ENCODE measurements at regions not wholly inside any gene's neighbourhood (a gene's known extent, or its start where the extent isn't known, plus 50 kb on each side); places are given as distances from the start of the nearest gene placed in this dataset.

- H4K8ac ChIP-seq (ENCODE audit: low read depth in 2 of 2, low read length in 2 of 2), result no peak overlapping the region
- no peaks in the 10 kb centered on the region for H3K79me1 ChIP-seq (ENCODE audit: low read depth in 1 of 2, low read length in 2 of 2)
- no peak overlapping the region for H2BK20ac ChIP-seq (ENCODE audit: low read depth, low read length)
- H3K4me3 ChIP-seq (ENCODE audit: insufficient read depth, low read depth, low read length), result no peak overlapping the region
- dilution Hi-C loops (cut with HindIII; ENCODE audit: low sequenced_read_pairs, unreplicated experiment), result no loop called here
- H3K9me1 ChIP-seq (ENCODE audit: insufficient read depth, low read length), result no peaks in the 10 kb centered on the region
- ATAC-seq (ENCODE audit: low read depth) (no peak), DNase-seq (no peak)
- no peak overlapping the region for H3K9ac ChIP-seq (ENCODE audit: low read depth, low read length)
- no TSS peak for BruUV-seq (replicated peaks)
- H3K4me2 ChIP-seq (ENCODE audit: low read depth, low read length), result no peak overlapping the region
- peaks cover 34% of the 10 kb centered on the region for H3K9me3 ChIP-seq (ENCODE audit: control insufficient read depth, insufficient read depth, low read length)
- no peak overlapping the region for H3K27ac ChIP-seq (ENCODE audit: insufficient read depth, low read length)
- H4K5ac ChIP-seq (ENCODE audit: low read depth, low read length), result no peak overlapping the region
- H4K91ac ChIP-seq (ENCODE audit: insufficient read depth, low read depth, low read length), result no peak overlapping the region
- in situ Hi-C loops (cut with MboI; ENCODE audit: low sequenced_read_pairs), result no loop called here
- no peak overlapping the region for H3K14ac ChIP-seq (replicated peaks; ENCODE audit: low read depth, low read length)
- H4K20me1 ChIP-seq (ENCODE audit: insufficient read depth, low read length), result no peaks in the 10 kb centered on the region
- TF ChIP-seq FOS (IDR thresholded peaks at IDR 0.05; ENCODE audit: low read depth, low read length) (no peak), CEBPB (IDR thresholded peaks at IDR 0.05; ENCODE audit: low read depth, low read length) (no peak)
- ChIA-PET CTCF (no interaction called here), POLR2A (ENCODE audit: unreplicated experiment) (no interaction called here)
- H2AK5ac ChIP-seq (ENCODE audit: low read depth, low read length), result no peak overlapping the region
- no peak overlapping the region for H2AK9ac ChIP-seq (replicated peaks; ENCODE audit: low read depth, low read length, poor library complexity)
- WGBS, 2 experiments (ENCODE audit: extremely low coverage in 2 of 2, insufficient read length in 1 of 2), result 30% methylated on average over 2 of the region's 7 CpGs; no CpG with 5 or more reads in 1 of the 2 experiments
- no peaks in the 10 kb centered on the region for H3K4me1 ChIP-seq (ENCODE audit: control insufficient read depth, insufficient read depth, low read length)
- no peak overlapping the region for H3K23ac ChIP-seq (ENCODE audit: low read depth, low read length)
- H3K27me3 ChIP-seq (ENCODE audit: control insufficient read depth, insufficient read depth, low read length), result no peaks in the 10 kb centered on the region
- H3K4ac ChIP-seq (ENCODE audit: low read depth, low read length), result no peak overlapping the region
- no peak overlapping the region for H2BK120ac ChIP-seq (ENCODE audit: low read depth, low read length)
- H2AFZ ChIP-seq (replicated peaks; ENCODE audit: low read length, poor library complexity), result no peak overlapping the region
- intact Hi-C loops (cut with micrococcal nuclease), result no loop called here
- H3K36me3 ChIP-seq (ENCODE audit: control insufficient read depth, insufficient read depth, low read length), result no peaks in the 10 kb centered on the region
- H3K56ac ChIP-seq (ENCODE audit: extremely low read depth, insufficient read depth, low read length), result no peak overlapping the region
- no peak overlapping the region for H2BK15ac ChIP-seq (ENCODE audit: low read depth, low read length)
- H3K18ac ChIP-seq (ENCODE audit: low read depth, low read length), result no peak overlapping the region
- H2BK5ac ChIP-seq (ENCODE audit: low read depth, low read length, poor library complexity, severe bottlenecking), result no peak overlapping the region
Measured at GRCh38 chr14:98244966-98245569, 1026.9 kb downstream of the BCL11B start.

Measured in IMR-90 (cell line).